RWPE1 (cell line): ENCODE measurements at regions not wholly inside any gene's neighbourhood (a gene's known extent, or its start where the extent isn't known, plus 50 kb on each side); places are given as distances from the start of the nearest gene placed in this dataset.

Source experiments
- CTCF ChIA-PET: fragments of 350-600 bp; sonication (Branson Sonifier 250); formaldehyde crosslinking; extraction: SDS; loops from one replicate; lab custom pipeline; 2021; lab: Yijun Ruan, JAX
- POLR2A ChIA-PET: fragments of 400-600 bp; formaldehyde crosslinking; extraction: SDS; loops from one replicate; lab custom pipeline; 2020; ENCODE audit warnings: antibody characterized with exemption; ENCODE audit not compliant: low non-redundant PET; lab: Yijun Ruan, JAX
- DNase-seq: peaks from one replicate; pipeline ENCODE4 v3.0.0; 2012; ENCODE audit warnings: low spot score
- H3K27ac ChIP-seq: fragments of 450-650 bp; 2 replicates; pipeline ENCODE4 v1.5.1; 2017
- TF ChIP-seq, protein P1 (sequence below): fragments of 450-650 bp; conservative IDR thresholded peaks from 2 replicates; pipeline ENCODE4 v1.5.1; 2017; ENCODE audit warnings: low read depth, mild to moderate bottlenecking

DNA sequence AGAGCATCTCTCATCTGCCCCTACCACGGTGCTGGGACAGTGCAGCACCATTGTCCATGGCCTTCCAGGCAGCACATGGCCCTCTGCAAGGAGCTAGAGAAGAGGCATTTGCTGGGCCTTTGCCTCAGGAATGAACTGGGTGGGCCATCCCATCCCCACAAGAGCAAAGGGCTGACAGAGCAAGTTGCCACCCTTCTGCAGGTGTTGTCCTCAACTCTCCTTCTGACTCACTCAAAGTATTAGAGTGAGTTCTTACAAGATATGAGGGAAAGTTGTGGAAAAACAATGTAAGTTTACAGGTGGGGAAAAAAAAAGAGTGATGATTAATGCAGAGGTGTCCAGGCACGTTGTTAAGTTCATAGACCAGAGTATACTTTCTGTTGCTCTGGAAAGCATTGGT, 261.2 kb downstream of the SKIDA1 start:
- H3K27ac ChIP-seq = peak overlapping the region; percentile 81
- CTCF ChIA-PET = no interaction called here
- peak; percentile 82 for DNase-seq
- TF ChIP-seq, protein P1, sequence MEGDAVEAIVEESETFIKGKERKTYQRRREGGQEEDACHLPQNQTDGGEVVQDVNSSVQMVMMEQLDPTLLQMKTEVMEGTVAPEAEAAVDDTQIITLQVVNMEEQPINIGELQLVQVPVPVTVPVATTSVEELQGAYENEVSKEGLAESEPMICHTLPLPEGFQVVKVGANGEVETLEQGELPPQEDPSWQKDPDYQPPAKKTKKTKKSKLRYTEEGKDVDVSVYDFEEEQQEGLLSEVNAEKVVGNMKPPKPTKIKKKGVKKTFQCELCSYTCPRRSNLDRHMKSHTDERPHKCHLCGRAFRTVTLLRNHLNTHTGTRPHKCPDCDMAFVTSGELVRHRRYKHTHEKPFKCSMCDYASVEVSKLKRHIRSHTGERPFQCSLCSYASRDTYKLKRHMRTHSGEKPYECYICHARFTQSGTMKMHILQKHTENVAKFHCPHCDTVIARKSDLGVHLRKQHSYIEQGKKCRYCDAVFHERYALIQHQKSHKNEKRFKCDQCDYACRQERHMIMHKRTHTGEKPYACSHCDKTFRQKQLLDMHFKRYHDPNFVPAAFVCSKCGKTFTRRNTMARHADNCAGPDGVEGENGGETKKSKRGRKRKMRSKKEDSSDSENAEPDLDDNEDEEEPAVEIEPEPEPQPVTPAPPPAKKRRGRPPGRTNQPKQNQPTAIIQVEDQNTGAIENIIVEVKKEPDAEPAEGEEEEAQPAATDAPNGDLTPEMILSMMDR = no peak
- POLR2A ChIA-PET = no interaction called here

DNA sequence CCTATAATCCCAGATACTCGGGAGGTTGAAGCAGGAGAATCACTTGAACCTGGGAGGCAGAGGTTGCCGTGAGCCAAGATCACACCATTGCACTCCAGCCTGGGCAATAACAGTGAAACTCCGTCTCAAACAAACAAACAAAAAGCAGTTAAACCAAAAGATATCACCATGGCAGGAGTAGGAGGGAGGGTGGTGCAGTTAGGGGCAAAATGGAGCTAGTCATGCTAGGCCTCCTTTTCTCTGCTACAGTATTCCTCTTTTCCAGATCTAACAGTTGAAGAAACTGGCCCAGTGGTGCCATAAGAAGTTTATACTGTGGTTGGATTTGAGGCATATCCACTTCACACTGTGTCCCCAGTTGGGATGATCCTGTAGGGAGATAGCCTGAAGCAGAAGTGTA, 261.6 kb downstream of the SKIDA1 start:
- no peak for DNase-seq
- H3K27ac ChIP-seq = peak overlapping the region; percentile 81
- TF ChIP-seq, protein P1 = no peak
- POLR2A ChIA-PET = no interaction called here
- CTCF ChIA-PET = no interaction called here

DNA sequence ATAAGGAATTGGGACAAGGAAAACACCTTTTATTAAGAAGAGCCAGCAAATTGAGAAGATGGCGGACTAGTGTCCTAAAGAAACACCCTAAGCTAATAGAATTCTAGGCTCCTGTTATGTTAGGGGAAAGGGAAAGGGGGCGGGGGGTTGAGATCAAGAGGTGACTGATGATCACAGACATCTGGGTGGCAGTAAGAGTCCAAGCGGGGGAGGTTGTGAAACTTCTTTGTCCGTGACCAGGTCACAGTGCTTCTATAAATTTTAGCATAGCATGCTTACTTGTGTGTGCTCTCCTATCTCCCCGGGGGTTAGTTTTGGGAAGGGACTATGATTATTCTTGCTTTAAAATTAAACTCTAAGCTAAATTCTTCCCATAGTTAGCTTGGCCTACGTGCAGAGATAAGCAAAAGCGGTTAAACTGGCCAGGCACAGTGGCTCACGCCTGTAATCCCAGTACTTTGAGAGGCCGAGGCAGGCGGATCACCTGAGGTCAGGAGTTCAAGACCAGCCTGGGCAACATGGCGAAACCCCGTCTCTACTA, 262.1 kb downstream of the SKIDA1 start:
- H3K27ac ChIP-seq = peak overlapping the region; percentile 81
- no peak for DNase-seq
- ChIA-PET CTCF (no interaction called here), POLR2A (no interaction called here)
- TF ChIP-seq, protein P1 = no peak

GRCh38 chr10:21261842-21262294, 263.6 kb downstream of the SKIDA1 start:
- POLR2A ChIA-PET = no interaction called here
- CTCF ChIA-PET = no interaction called here
- TF ChIP-seq, protein P1 = no peak
- DNase-seq = no peak
- no peak overlapping the region for H3K27ac ChIP-seq

DNA sequence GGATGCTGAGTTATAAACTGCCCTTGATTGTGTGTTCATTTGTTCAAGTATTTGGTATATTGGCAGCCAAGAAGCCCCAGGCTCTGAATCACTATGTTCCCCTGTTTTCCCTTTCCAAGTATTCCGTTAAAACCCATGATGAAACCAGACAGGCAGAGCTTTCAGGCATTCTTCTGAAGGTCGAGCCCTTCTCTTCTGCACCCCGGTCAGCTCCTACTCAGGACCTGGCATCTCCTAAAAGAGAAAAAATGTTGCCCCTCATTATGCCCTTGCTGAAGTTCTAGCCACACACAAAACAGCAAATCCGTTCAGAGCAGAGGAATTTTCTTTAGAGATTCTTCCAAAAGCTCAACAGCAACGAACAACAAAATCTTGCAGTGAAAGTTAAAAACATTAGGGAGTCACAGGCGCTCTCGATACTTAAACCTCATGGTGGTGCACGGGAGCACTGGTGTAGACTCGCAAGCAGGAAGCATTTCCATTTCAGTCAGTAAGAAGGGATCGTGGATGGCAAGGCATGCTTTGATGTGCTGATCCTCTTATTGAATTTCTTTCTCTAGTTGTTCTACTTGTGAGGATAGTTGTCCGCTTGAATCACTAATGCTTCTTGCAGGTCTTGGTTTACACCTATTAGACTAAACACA, 264.9 kb downstream of the SKIDA1 start:
- no peak for DNase-seq
- CTCF ChIA-PET = interaction anchor here (0.5 kb wide), 1 partner anchor 9 kb away, joined by 3 read pairs; no protein-coding TSS in a partner anchor
- POLR2A ChIA-PET = no interaction called here
- H3K27ac ChIP-seq = no peak overlapping the region
- TF ChIP-seq, protein P1 = no peak

- TF ChIP-seq, protein P1 = no peak
- ChIA-PET CTCF (interaction anchor here (0.5 to 0.6 kb wide), 2 partner anchors 10 to 185 kb away, joined by 3 to 4 read pairs; no protein-coding TSS in a partner anchor), POLR2A (no interaction called here)
- H3K27ac ChIP-seq = no peak overlapping the region
- DNase-seq = no peak
Observed at GRCh38 chr10:21260066-21260465, 265.4 kb downstream of the SKIDA1 start.
